ENCODE measurements at regions not wholly inside any gene's neighbourhood (a gene's known extent, or its start where the extent isn't known, plus 50 kb on each side); places are given as distances from the start of the nearest gene placed in this dataset.
"Not testable (repeated sequence)": the region's sequence is repeated elsewhere in the genome, so short reads cannot be mapped to it uniquely, and the experiment has no call there.

- no peak for DNase-seq (ENCODE audit: low read depth)
These were observed 997.0 kb downstream of the GATA3 start for GRCh38 chr10:9051328-9051974.

DNA sequence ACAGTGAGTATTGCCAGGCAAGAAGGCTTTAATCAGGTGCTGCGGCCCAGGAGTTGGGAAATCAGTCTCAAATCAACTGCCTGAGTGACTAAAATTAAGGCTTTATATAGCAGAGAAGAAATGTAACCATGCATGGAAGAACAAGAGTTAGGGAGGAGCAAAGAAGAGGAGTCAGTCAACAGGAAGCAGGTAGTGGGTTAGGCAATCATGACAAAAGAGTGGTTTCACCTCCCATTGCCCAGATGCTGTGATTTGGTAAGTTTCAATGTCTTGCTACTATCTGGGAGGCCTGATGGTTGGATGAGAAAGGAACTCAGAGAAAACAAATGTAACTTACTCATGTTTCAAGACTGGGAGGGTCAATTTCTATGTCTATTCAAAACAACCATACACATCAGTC, 998.3 kb downstream of the GATA3 start:
- DNase-seq (ENCODE audit: low read depth), result no peak

DNA sequence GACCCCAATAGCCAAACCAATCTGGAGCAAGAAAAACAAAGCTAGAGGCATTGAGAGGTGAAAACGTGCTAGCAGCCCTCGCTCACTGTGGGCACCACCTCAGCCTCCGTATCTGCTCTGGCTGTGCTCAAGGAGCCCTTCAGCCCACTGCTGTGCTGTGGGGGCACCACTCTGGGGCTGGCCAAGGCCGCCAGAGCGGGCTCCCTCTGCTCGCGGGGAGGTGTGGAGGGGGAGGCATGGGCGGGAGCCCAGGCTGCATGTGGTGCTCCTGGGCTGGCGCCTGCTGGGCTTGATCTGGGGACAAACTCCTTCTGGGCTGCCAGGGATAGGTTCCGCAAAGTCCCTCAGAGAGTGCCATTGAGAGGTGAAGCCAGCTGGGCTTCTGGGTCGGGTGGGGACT, 1002.0 kb downstream of the GATA3 start:
- no peak for DNase-seq (ENCODE audit: low read depth)

DNA sequence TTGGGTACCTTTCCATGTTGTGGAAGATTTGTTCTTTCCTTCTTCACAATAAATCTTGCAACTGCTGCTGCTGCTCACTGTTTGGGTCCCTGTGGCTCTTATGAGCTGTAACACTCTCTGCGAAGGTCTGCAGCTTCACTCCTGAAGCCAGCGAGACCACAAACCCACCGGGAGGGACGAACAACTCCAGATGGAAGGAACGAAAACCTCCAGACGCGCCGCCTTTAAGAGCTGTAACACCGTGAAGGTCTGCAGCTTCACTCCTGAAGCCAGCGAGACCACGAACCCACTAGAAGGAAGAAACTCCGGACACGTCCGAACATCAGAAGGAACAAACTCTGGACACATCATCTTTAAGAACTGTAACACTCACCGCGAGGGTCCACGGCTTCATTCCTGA, 1002.8 kb downstream of the GATA3 start:
- not testable (repeated sequence) for DNase-seq (ENCODE audit: low read depth)

- no peak for DNase-seq (ENCODE audit: low read depth)
These were observed 1005.8 kb downstream of the GATA3 start for GRCh38 chr10:9060314-9060713.

DNA sequence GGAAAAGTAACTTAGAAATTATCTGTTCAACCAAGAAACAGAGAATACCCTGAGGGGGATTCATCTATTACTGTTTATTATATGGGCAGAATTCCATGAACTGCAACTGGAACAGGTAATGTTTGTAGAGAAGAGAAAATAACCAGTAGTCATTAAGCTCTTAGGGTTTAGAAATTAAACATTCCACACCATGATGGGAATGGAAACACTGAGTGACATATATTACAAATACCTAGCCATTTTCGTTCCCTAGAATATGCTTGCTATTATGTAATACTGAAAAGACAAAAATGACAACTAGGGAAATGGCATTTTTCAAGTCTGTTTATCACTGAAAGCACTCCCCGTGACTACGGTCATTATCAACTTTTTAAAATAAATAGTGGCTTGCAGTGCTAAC, 1007.4 kb downstream of the GATA3 start:
- no peak for DNase-seq (ENCODE audit: low read depth)

- DNase-seq (ENCODE audit: low read depth), result no peak
These were observed 1011.7 kb downstream of the GATA3 start for GRCh38 chr10:9066152-9066551.

DNA sequence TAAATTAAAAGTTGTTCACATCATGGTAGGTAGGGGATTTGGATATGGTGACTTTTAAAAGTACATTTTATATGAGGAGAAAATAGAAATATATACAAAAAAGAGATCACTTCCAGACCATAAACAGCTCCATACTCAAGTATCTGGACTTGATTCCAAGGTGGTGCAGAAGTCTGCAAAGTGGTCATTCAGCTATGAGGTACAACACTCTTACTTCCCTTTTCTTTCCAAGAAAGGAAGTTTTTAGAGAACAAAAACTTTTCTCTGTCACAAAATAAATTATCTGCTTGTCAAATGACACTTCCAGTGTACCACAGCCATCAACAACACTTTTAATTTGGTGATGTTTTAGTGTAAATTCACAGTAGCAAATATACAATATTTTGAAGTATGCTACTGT, 1013.5 kb downstream of the GATA3 start:
- no peak for DNase-seq (ENCODE audit: low read depth)

- DNase-seq (ENCODE audit: low read depth), result no peak
These were observed 1014.6 kb downstream of the GATA3 start for GRCh38 chr10:9069136-9069535.

DNA sequence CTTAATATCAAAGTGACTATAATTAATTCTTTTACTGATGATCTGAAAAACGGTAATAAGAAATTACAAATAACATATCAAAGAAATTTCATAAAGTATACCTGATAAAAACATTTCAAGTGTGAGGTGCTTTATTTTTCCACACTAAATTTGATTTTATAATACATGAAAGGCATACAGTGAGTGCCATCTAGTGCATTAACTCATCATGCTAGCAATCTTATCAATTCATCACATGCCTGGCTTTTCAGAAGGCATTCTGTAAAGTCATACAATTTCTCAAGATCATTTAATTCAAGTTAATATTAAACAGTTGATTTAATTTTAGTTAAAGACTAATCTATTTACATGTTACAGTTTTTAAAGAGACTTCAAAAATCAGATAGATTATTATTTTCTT, 1020.9 kb downstream of the GATA3 start:
- no peak for DNase-seq (ENCODE audit: low read depth)

DNA sequence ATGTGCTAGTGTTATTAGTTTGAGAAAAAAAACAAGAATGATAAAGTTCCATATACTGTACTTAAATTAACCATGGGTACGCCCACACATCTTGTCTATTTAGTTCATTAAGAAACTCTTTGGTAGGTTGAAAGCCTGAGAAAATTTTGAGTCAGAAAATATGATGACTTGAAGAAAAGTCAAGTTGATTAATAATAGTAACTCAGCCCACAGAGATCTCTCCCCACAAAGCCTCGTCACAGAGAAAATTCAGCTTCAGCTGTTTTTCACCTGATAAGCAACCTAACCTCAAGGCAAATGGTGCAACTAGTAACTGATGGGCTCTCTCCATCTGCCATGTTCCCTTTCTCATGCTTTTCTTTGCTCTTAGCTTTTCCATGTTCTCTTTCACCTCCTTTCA, 1021.6 kb downstream of the GATA3 start:
- no peak for DNase-seq (ENCODE audit: low read depth)

- DNase-seq (ENCODE audit: low read depth), result no peak
These were observed 1026.8 kb downstream of the GATA3 start for GRCh38 chr10:9081253-9081652.

GRCh38 chr10:9081961-9082360, 1027.5 kb downstream of the GATA3 start:
- DNase-seq (ENCODE audit: low read depth), result no peak

DNA sequence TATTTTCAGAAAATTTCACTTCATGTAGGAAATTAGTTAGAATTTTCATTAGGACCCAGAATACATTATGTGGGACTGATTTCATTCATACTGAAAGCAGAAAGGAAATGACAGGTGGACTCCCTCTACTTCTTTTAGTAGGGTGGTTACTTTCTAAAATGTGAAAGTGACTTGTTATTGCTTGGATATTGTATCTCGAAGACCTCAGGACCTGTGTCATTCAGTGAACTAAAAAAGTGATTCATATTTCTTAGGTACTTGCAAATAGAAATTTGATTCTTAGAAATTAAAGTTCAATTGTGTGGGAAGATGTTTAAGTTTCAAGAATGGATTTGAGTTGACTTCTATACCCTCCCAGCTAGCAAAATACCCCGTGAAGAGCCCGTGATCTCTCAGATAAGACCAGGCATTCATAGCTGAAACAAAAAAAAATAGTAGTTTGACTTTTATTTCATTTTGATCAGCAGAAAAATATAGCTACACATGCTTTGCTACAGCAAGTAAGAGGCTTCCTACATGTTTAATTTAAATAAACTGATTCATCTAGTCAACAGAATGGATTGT, 1037.1 kb downstream of the GATA3 start:
- no peak for DNase-seq (ENCODE audit: low read depth)

DNA sequence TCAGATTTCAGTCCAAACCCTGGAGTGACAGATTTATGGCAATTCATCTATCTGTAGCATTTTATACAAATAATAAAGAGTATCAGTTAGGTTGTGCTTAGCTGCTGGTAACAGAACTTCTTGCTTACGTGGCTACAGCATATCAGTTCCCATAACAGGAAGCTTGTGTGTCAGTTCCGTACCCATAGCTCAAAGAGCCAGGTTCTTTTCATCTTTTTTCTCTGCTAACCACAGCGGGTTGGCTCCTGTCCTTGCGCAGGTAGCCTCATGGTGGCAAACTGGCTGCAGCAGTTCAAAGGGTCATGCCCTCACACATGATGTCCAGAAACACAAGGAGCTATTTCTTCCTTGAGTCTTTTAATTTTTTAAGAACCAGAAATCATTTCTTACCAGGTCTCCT, 1041.8 kb downstream of the GATA3 start:
- no peak for DNase-seq (ENCODE audit: low read depth)

DNA sequence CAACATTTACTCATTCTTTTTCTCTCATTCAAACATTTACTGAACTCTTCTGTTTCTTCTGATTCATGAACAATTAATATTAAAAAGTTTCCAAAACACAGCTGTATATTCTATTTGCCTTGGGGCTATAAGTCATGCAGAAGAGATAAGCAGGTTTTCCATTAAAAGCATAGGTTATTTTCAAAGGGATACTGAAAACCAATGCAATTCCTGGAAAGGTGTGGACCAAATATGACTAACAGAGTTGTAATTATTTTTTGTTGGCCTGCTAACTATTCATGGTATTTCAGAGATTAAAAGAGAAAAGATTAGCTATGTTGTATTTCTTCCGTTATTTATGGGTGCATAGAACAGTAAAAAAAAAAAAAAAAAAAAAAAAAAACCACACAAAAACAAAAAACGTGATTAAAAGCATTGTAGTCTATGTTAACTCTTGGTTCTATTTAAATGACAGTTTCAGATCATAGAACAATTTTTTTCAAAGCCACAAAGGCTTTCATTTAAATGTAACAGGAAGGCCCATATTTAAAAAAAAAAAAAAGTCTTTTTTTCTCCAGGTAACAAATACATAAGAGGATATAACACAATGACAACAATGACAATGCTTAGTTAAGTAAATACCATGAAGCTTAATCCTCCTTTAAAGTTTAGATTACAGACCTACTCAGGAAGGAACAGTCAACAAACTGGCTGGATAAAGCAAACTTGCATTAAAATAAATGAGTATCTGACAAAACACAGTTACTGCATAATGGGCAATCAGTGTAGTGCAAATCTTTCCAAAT, 1042.9 kb downstream of the GATA3 start:
- DNase-seq (ENCODE audit: low read depth), result no peak

DNA sequence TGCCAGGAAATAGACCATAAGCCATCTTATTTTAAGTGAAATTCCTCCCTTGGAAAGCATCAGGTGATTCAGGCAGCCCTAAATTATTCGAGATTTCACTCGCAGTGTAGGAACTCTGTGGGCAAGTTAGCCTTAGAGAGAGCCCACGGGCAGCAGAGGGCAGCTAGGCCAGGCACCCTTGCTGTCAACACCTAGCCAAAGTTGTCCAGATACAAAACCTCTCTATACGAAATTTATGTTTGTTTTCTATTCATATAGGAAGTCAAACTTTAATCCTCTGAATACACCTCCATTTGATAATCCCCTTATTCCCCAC, 1043.5 kb downstream of the GATA3 start:
- no peak for DNase-seq (ENCODE audit: low read depth)

DNA sequence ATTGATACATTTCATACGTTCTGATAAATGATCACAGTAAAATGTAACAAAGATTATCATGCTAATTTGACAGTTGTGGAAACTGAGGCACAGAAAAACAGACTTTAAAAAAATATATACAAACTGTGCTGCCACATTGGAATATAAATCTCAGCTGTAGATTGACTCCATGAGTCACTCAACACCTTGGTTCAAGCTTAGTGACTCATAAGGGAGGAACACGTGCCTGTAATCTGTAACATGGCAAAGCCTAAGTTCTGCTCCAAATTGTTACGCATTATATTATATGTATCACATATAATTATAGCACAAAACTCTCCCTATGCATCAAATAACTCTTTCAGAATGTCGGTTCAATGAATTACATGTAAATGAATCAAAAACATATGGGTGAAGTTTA, 1047.5 kb downstream of the GATA3 start:
- no peak for DNase-seq (ENCODE audit: low read depth)

- no peak for DNase-seq (ENCODE audit: low read depth)
These were observed 1048.8 kb downstream of the GATA3 start for GRCh38 chr10:9103301-9103700.

DNA sequence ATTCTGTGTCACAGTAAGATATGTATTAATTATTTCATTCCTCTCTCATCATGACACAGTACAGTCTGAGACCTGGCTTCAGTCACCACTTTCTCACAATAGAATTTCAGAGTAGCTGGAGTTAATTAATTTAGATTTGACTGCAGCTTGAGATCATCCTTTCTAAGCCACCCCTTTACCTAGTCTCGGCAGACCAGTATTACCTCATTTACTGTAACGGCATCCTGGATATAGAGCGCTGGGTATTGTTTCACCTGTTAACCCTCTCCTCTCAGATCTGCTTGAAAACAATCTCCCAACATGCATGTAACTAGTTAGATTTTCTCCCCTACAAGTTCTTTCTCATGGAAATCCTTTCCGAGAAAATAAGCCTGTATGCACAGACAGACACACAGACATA, 1057.5 kb downstream of the GATA3 start:
- no peak for DNase-seq (ENCODE audit: low read depth)

DNA sequence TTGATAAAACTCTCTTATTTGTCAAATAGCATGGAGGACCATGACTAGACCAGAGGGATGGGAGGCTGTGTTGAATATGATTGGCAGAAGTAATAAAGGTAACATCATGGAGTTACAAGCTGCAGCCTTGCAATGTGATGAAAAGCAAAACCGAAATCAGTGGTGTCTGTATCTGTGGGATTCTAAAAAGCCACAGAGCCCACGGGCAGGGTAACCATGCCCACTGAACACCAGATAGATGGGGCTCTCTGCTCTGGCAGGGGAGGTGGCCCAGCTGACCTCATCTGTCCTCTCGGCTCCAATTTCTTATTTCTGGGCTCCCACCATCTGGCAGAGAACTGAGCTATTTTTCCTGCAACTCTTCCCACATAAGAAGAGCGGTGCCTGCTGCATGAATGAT, 1072.2 kb downstream of the GATA3 start:
- DNase-seq (ENCODE audit: low read depth), result no peak

DNA sequence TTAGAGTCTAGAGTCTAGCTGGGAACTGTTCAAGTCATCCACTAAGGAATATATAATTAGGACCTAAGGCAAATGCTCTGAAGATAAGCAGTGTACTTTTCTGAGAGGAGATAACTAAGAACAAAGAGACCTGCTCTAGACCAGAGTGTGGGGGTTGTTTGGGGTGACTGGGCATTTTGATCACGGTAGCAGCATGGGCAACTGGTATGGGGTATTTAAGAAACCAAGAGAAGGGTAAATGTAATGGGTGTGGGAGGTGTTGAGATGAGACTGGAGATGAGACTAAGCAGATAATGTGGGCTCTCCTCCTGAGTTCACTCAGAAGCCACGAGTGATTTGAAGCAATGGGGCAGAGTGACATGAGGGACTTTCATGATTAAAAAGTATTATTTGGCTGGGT, 1082.9 kb downstream of the GATA3 start:
- no peak for DNase-seq (ENCODE audit: low read depth)

DNA sequence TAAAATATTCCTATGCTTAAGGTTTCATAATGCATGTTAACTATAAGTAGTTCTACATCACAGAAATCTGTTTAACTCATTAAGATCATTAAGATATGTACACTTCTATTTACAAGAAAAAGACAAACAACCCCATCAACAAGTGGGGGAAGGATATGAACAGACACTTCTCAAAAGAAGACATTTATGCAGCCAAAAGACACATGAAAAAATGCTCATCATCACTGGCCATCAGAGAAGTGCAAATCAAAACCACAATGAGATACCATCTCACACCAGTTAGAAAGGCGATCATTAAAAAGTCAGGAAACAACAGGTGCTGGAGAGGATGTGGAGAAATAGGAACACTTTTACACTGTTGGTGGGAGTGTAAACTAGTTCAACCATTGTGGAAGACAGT, 1084.3 kb downstream of the GATA3 start:
- not testable (repeated sequence) for DNase-seq (ENCODE audit: low read depth)

- no peak for DNase-seq (ENCODE audit: low read depth)
These were observed 1085.9 kb downstream of the GATA3 start for GRCh38 chr10:9140373-9140772.

Data from fibroblast of the conjunctiva (primary cell).